HG02763 (cell line): ENCODE measurements at regions not wholly inside any gene's neighbourhood (a gene's known extent, or its start where the extent isn't known, plus 50 kb on each side); places are given as distances from the start of the nearest gene placed in this dataset.
"Not testable (repeated sequence)": the region's sequence is repeated elsewhere in the genome, so short reads cannot be mapped to it uniquely, and the experiment has no call there.

Experiments
- ATAC-seq: cut with Tn5 transposase; IDR thresholded peaks from one replicate; pipeline ENCODE4 v1.9.1; 2021; ENCODE audit warnings: mild to moderate bottlenecking, moderate library complexity; ENCODE audit not compliant: unreplicated experiment

DNA sequence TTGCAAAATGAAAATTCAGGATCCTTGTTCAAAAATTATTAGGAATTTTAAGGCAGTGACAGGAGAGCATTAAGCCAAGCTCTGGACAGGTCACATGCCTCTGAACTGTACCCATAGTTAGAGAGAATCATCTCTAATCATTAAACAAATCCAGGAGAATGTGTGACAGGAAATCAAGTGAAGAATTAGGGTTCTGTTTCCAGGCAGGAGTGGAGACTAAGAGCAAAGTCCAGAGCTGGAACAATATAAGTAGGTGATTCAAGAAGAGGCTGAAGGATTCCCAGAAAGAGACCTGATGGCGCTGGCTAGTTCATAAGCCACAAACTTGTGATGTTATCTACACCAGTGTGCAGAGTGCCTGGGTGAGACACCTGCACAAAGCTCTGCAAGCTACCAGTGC lies 104.6 kb upstream of the PRKG2 start:
- no peak for ATAC-seq

DNA sequence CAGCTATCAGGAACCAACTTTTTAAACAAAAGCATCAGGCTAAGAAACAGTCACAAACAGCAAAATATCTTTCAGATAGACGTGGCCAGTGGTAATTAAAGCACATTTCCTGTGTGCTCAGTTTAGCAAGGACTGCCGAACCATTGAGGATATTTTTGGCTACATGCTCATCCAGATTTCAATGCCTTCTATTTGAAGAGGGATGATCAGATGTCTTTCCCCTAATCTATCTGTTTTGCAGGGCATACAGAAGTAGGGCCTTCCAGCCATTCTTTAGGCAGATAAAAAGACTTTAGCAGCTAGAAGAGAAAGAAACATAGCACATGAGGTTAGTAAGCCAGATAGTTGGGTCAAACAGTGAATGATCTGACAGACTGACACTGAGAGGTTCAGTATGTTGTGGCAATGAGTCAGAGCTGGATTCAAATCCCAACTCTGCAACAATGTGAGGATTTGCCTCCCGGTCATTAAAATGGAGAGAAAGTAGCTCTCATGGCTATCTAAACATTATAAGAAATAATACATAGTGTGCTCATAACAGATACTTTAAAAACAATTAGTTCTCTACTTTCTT lies 100.0 kb upstream of the PRKG2 start:
- ATAC-seq, result no peak

DNA sequence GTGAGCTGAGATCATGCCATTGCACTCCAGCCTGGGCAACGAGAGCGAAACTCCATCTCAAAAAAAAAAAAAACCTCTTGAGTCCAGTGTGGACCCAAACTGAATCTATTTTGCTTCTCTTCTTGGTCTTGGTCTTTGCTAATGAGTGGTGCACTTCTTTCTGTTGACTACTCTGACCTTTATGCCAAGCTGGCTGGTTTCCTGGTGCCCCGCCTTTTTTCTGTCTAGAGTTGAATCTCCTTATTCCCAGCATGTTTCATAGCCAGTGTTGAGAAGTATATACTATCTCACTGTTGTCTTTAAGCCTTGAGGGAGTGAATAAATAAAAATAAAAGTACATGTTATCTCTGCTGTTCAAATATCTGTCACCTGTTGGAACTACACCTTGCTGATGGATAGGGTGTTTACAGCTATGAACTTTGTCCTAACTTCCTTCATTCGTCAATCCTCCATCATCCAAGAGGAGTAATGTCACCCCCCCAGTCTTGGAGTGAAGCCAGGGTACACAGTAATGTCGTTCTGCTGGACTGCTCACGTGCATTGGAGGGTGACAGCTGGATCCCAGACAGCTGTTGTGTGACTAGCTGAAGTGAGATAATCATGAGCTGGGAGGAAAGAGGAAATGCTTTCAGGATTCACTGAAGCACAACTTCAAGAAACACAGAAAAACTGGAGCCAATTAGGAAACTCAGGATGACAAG lies 99.3 kb upstream of the PRKG2 start:
- ATAC-seq, result no peak

DNA sequence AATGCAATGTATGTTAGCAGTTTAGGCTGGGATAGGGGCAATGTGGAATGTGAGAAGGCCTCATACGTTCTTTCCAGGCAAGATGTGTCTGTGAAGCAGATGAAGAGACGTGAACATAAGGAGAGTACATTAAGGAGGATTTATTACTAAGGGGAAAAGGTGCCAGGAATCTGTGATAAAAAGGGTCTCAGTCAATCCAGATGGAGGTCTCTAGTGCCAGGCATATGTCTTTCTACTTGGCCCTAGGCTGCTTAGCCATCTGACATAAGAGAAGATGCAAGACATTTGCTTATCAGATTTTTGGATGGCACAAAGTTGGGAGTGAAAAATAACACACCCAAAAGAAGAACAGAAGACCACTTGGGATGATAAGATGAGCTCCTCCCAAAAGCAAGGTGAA lies 93.0 kb upstream of the PRKG2 start:
- ATAC-seq, result no peak

- no peak for ATAC-seq
These were observed 89.8 kb upstream of the PRKG2 start for GRCh38 chr4:81304871-81305270.

DNA sequence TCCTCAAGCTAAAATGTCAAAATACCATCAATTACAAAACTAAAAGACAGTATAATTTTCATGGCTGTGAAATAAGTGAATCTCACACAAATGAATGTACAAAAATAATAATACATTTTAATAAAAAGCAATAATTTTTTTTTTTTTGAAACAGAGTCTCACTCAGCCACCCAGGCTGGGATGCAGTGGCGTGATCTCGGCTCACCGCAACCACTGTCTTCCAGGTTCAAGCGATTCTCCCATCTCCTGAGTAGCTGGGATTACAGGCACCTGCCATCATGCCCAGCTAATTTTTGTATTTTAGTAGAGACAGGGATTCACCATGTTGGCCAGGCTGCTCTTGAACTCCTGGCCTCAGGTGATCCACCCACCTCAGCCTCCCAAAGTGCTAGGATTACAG lies 85.3 kb upstream of the PRKG2 start:
- ATAC-seq, result not testable (repeated sequence)

- no peak for ATAC-seq
These were observed 75.8 kb upstream of the PRKG2 start for GRCh38 chr4:81290813-81291212.

GRCh38 chr4:81287101-81287500 lies 72.1 kb upstream of the PRKG2 start:
- no peak for ATAC-seq

GRCh38 chr4:81282131-81282530 lies 67.1 kb upstream of the PRKG2 start:
- ATAC-seq, result no peak

DNA sequence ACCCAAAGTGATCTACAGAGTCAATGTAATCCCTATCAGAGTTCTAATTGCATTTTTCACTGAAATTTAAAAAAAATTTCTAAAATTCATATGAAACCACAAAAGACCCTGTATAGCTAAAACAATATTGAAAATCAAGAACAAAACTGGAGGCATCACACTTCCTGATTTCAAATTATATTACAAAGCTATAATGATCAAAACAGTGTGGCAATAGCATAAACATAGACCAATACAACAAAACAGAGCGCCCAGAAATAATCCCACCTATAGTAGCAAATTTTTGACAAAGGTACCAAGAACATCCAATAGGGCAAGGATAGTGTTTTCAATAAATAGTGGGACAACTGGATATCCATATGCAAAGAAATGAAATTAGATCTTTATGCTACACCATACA lies 59.4 kb upstream of the PRKG2 start:
- no peak for ATAC-seq

- ATAC-seq, result no peak
These were observed 57.6 kb upstream of the PRKG2 start for GRCh38 chr4:81272671-81273070.
